HepG2 (cell line): ENCODE measurements at regions not wholly inside any gene's neighbourhood (a gene's known extent, or its start where the extent isn't known, plus 50 kb on each side); places are given as distances from the start of the nearest gene placed in this dataset.

ENCODE experiments used
- DPF2 ChIP-seq: sonication (generic); formaldehyde crosslinking; IDR thresholded peaks from 2 replicates; pipeline ENCODE4 v1.4.0; 2020; ENCODE audit warnings: mild to moderate bottlenecking, low read depth, missing genetic modification reagents, borderline replicate concordance
- SP5 ChIP-seq: IDR thresholded peaks from 2 replicates; pipeline ENCODE4 v1.6.1; 2016; ENCODE audit warnings: low read depth, borderline replicate concordance
- ZBTB40 ChIP-seq, 2 experiments: fragments of 450-650 bp in 1 of 2; sonication (generic) in 1 of 2; formaldehyde crosslinking in 1 of 2; IDR thresholded peaks; 2 replicates each; pipeline versions ENCODE4 v1.6.1 to v1.8.0; 2016 to 2022; ENCODE audit warnings: antibody characterized with exemption in 1 of 2, mild to moderate bottlenecking in 1 of 2, missing genetic modification reagents in 1 of 2
- ZFAT ChIP-seq: sonication (generic); formaldehyde crosslinking; conservative IDR thresholded peaks from 2 replicates; pipeline ENCODE4 v1.8.1; 2023; ENCODE audit warnings: missing genetic modification reagents, inconsistent platforms
- ZFP36L2 ChIP-seq: sonication (generic); formaldehyde crosslinking; IDR thresholded peaks from 2 replicates; pipeline ENCODE4 v1.4.0; 2020; ENCODE audit warnings: missing genetic modification reagents
- ZNF567 ChIP-seq: sonication (generic); formaldehyde crosslinking; IDR thresholded peaks from 2 replicates; pipeline ENCODE4 v1.8.1; 2023; ENCODE audit warnings: mild to moderate bottlenecking, missing genetic modification reagents, borderline replicate concordance
- TF ChIP-seq, protein P1 (sequence below): sonication (generic); formaldehyde crosslinking; IDR thresholded peaks from 2 replicates; pipeline ENCODE4 v1.8.1; 2023; ENCODE audit warnings: mild to moderate bottlenecking, inconsistent platforms, moderate library complexity, missing genetic modification reagents, borderline replicate concordance

- TF ChIP-seq ZBTB40 (IDR thresholded peaks at IDR 0.05) (no peak), ZBTB40 (CRISPR knock-in tag; IDR thresholded peaks at IDR 0.05) (no peak), ZNF567 (CRISPR knock-in tag) (no peak), ZFP36L2 (CRISPR knock-in tag) (no peak), SP5 (CRISPR knock-in tag) (no peak), DPF2 (no peak), ZFAT (CRISPR knock-in tag) (no peak)
- TF ChIP-seq, protein P1, sequence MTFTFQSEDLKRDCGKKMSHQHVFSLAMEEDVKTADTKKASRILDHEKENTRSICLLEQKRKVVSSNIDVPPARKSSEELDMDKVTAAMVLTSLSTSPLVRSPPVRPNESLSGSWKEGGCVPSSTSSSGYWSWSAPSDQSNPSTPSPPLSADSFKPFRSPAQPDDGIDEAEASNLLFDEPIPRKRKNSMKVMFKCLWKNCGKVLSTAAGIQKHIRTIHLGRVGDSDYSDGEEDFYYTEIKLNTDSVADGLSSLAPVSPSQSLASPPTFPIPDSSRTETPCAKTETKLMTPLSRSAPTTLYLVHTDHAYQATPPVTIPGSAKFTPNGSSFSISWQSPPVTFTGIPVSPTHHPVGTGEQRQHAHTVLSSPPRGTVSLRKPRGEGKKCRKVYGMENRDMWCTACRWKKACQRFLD (CRISPR knock-in tag) = no peak
These were observed 145.3 kb upstream of the IQSEC1 start (continued) for GRCh38 chr3:13218541-13218908.
